ENCODE measurements at regions not wholly inside any gene's neighbourhood (a gene's known extent, or its start where the extent isn't known, plus 50 kb on each side); places are given as distances from the start of the nearest gene placed in this dataset.

DNA sequence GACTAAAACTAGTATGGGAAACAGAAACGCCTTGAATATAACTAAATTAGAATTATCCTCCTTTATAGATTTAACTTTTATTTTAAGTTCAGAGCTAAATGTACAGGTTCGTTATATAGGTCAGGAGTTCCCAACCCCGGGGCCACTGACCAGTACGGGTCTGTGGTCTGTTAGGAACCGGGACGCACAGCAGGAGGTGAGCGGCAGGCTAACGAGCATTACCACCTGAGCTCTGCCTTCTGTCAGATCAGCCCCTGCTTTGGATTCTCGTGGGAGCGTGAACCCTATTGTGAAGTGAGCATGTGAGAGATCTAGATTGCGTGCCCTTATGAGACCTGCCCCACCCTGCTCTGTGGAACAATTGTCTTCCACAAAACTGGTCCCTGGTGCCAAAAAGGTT lies 51.0 kb downstream of the FAT4 start:
- DNase-seq = no peak

GRCh38 chr4:125368146-125368545 lies 53.4 kb downstream of the FAT4 start:
- no peak for DNase-seq

GRCh38 chr4:125368671-125369081 lies 53.9 kb downstream of the FAT4 start:
- DNase-seq = no peak

GRCh38 chr4:125369098-125369497 lies 54.3 kb downstream of the FAT4 start:
- DNase-seq = no peak

DNA sequence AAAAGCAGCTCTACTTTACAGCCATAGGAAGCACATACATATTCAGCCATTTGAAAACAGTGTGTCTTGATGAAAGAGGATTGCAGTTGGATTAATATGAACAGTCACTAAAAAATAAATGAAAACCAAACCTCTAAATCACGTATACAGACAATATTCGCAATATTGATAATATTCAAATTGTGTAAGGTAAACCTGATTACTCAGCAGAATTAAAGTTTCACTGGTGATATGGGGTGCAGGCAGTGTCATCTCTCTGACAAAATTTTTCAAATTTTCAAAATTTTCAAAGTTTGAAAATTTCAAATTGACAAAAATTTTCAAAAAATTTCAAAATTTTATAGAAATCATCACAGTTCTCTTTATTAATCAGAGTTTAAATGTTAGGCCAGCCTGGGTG lies 55.7 kb downstream of the FAT4 start:
- no peak for DNase-seq

DNA sequence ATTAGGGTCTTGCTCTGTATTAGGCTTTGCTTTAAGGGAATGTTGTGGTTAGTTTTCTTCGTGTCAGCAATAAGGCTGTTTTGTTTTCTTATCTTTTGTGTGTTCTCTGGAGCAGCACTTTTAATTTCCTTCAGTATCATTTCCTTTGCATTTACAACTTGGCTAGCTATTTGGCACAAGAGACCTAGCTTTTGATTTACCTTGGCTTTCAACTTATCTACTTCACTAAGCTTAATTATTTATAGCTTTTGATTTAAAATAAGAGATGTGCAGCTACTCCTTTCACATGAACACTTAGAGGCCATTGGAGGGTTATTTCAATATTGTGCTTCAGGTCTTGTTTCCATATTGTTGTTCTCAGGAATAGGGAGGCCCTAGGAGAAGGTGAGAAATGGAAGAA lies 68.2 kb downstream of the FAT4 start:
- DNase-seq = no peak

DNA sequence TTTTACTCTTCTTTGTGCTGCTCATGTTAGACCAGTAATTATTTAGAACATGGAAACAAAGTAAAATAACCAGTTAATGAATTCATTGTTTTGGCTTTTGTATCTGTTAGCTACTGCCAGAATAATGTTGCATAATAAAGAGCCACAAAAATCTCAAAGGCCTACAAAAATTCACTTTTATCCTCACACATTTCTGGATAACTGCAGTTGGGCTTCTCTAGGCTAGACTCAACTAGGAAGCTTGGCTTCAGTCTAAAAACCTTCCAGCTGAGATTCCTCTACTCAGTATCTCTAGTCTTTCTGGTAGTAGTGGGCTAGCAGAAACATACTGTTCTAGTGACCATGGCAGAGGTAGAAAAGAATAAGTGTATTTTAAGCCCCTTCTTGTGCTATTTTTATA lies 73.0 kb downstream of the FAT4 start:
- DNase-seq = no peak

DNA sequence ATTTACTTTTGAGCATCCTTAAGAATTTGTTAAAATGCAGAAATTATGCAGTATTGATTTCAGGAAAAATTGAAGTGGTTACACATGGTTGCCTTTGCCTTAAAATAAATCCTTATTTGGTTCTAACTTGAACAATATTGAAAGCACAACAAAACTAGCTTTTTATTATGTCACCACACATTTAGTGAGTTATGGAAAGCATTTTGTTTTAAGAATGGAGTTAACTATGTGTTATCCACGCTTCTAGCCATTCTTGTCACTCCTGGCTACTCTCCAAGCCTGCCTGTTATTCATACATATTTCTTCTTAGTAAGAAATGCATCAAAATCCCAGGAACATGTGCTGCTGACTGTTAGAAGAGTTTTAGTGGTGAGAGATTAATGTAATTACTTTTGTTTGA lies 73.9 kb downstream of the FAT4 start:
- no peak for DNase-seq

DNA sequence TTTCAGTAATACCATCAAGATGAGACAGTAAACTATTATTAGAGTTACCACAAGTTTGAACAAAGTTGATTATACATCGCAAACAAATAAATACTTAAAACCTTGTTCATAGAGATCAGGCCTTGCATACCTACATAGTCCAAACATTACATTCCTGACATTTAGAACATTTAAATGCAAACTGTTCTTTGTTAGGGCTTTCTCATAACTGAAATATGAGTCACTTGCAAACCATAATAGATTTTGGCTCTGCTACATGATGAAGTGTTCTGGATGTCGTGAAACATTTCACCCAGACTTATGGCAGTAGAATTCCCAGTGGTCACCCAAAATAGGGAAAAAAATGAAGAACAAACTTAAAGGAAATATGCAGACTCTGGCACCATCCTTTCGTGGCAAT lies 75.0 kb downstream of the FAT4 start:
- no peak for DNase-seq

DNA sequence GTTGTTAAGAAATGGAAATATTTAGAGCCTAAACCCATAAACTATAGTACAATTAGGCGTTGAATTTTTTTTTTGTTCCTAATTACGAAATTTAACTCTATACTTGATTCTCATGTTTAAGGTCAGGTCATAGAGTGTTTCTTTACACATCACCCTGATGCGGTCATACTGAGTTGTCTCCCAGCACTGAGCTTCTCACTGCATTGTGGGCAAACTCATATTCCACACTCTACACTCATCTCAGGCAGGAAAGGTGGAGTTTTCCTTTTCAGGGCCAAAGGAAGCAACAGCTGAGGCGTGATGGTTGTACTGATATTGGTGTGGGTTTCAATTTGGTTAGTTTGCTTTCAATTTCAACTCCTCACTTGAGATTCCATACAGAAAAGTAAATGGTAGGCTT lies 75.4 kb downstream of the FAT4 start:
- DNase-seq = no peak

GRCh38 chr4:125390727-125391126 lies 76.0 kb downstream of the FAT4 start:
- no peak for DNase-seq

- DNase-seq = no peak
Measured at GRCh38 chr4:125392694-125393093, 77.9 kb downstream of the FAT4 start.

DNA sequence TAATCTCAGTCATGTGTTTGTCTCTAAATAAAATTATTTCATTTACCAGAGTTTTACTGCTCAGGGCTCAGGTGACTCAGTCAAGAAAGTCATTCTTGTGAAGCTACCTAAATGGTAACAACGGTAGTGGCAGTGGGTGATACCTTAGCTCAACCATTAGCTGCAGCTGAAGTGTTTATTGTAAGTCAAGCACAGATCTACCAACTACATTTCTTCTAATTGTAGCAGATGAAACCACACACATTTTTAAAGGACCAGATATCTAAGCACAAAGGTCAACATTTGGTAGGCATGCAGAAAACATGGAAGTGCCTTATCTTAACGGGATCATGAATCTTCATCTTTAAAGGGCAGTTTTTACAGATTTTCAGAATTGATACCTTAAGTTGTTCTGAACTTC lies 79.1 kb downstream of the FAT4 start:
- DNase-seq = no peak

DNA sequence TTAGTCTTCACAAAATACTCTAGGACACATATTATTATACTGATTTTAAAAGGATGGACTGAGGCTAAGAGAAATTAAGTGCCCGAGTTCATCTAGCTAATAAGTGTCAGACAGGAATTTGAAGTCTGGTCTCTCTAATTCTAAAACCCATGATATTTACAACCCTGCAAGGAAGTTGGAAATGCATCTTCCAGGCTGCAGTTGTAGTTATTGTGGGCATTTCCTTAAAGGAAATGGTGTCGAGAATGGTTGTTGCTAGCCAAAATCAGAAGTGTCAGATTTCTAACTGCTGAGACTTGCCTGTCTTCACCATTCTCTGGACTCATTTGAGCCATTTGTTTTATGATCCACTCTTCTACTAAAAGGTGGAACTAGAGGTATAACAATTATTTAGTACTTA lies 82.5 kb downstream of the FAT4 start:
- DNase-seq = no peak

- no peak for DNase-seq
Measured at GRCh38 chr4:125398263-125399002, 83.7 kb downstream of the FAT4 start.

- DNase-seq = no peak
Measured at GRCh38 chr4:125400756-125401155, 86.0 kb downstream of the FAT4 start.

GRCh38 chr4:125401784-125402183 lies 87.0 kb downstream of the FAT4 start:
- no peak for DNase-seq

GRCh38 chr4:125420526-125420925 lies 105.8 kb downstream of the FAT4 start:
- no peak for DNase-seq

GRCh38 chr4:125421547-125421946 lies 106.8 kb downstream of the FAT4 start:
- DNase-seq = no peak

- no peak for DNase-seq
Measured at GRCh38 chr4:125423124-125423523, 108.4 kb downstream of the FAT4 start.

GRCh38 chr4:125428832-125429231 lies 114.1 kb downstream of the FAT4 start:
- no peak for DNase-seq

DNA sequence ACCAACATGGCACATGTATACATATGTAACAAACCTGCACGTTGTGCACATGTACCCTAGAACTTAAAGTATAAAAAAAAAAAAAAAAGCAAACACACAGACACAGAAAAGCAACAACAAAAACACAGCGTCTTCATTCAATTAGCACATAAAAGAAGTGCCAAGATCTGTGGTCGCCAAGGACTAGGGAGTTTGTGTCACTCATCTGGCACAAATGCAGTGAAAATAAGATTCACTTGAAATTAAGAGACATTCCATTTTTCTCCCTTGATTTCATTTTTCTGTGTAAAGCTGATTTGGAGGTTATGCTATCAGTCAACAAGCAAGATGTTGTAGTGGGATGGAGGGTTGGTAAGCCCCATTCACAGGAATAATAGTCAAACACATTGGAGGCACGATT lies 115.3 kb downstream of the FAT4 start:
- no peak for DNase-seq

GRCh38 chr4:125432078-125432477 lies 117.3 kb downstream of the FAT4 start:
- DNase-seq = no peak

- DNase-seq = no peak
Measured at GRCh38 chr4:125433453-125433852, 118.7 kb downstream of the FAT4 start.

DNA sequence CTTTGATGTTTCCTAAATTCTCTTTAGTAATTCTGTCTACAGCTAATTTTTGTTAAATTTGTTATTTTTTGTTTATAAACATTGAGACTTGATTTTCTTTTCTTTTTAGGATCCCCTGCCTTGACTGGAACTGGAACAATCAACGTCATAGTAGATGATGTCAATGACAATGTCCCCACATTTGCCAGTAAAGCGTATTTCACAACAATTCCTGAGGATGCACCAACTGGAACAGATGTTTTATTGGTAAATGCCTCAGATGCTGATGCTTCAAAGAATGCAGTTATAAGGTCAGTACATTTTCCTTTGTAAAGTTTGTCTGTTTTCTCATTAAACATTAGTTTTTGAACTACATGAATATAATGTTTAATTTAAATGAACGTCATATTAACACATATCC lies 119.4 kb downstream of the FAT4 start:
- no peak for DNase-seq

DNA sequence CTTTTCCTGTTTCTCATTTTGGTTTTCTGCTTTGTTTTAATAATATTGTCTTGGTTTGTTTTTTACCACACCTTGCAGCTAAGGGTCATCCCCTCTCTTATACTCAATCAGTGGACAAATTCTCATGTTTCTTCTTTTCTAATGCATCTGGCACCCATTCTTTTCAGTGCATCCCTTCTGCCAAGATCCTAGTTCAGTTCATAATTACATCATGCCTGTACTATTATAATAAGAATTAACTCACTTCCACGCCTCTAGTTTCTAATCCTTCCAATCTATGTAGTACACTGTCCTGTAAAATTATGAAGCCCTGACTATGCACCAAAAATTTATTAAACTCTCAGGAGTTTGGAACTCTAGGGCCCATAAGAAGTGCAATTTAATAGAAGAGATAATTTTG lies 126.1 kb downstream of the FAT4 start:
- no peak for DNase-seq
